DMS153 treated with DMSO at 0.1 percent for 48 hours (cell line): ENCODE measurements at regions not wholly inside any gene's neighbourhood (a gene's known extent, or its start where the extent isn't known, plus 50 kb on each side); places are given as distances from the start of the nearest gene placed in this dataset.
"Not testable (repeated sequence)": the region's sequence is repeated elsewhere in the genome, so short reads cannot be mapped to it uniquely, and the experiment has no call there.

Experiments used
- DNase-seq: peaks from one replicate; lab custom pipeline; 2025; ENCODE audit not compliant: unreplicated experiment; lab: John Stamatoyannopoulos, UW

DNA sequence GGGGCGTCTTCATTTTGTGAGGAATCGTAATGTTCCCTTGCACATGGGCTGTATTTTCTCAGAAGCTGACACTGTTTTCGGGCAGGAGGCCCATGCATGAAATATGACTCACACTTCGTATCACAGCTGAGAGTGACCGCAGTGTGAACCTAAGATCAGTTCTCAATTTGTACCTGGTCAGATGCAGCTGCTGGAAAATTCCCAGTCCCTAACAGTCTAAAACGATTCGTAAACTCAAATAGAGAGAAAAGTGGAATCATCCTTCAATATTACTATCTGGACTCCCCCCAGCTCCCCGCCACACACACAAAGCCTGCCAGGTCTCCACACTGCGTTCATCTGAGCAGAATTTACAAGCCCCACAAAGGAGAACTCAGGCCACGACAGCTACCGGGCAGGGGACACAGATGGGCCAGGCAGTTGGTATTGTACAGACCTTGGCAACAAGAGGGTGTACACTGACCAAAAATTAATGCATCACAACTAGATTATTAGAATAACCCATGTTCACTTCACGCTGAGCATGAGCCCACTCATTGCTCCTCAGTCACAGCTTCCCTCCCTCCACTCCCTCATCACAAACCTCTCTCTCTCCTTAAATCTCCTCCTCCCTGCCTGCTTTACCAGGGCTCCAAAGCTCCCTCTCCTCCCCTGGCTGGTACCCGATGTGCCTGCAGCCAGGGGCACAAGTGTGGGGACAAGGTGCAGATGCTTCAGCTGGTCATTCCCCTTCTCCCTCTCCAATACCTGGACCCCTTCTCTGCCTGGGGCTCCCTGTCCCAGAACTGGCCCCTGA is 488.4 kb downstream of the PREX1 start:
- DNase-seq = no peak

DNA sequence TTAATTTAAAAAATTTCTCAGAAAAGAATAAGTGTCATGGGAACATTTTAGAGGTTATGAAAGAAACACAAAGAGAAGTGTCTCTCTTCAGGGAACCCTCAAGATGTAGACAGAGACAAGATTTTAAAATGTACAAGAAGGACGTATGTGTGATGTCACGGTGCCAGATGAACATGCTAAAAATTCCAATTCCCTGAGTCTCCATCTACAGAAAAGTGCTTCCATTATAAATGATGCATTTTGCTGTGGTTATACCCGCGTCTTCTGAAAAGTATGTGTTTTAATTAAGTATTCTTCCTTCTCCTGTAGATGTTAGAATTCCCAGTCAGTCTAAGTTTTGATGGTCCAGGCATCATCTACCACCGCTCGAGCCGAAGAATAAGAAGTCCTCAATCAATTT is 489.1 kb downstream of the PREX1 start:
- no peak for DNase-seq

DNA sequence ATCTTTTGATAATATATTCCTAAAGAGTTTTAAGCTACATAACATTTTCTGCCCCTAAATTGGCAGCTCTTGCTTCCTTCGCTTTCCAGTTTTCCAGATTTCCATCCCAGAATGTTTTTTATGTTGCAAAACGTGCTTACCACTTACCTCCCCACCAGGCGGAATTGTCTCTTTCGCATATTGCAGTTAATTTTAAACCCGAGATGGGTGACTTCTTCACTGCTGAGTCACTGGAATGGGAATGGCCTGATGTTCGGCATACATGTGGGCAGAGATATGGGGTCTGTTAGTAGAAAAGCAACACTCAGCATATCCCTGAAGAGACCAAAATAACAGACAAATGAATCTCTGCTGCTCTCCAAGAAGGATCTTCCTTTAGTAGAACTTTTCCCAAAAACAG is 491.2 kb downstream of the PREX1 start:
- DNase-seq = no peak

DNA sequence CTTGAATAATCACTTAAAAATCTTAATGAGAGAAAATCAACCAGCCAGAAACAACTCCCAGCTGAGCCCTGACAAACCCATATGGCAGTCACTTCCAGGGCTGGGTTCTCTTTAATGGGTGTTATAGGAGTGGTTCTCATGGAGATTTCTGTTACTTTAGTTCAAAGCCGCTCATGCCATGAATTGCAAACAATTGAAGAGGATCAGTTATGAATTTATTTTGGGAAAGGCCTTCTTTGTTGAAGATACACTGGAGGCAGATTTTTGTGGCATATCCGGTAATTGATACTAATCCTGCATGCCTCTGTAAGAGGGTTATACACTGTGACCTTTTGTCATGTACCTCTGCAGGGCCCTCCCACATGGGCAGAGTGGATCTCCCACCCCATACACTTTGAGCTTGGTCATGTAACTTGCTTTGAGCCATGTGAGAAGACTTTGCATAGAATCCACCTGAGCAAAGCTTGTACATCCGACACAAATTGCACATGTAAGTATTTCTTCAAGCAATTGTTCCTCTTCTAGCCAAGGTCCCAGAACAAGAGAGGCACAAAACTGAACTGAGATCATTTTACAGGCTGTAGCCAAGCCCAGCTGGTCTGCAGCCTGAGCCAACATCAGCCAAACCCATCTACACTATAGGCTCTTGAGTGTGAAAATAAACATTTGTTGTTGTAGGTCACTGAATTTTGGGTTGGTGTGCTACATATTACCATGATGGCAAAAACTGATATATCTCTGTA is 492.3 kb downstream of the PREX1 start:
- DNase-seq = no peak

DNA sequence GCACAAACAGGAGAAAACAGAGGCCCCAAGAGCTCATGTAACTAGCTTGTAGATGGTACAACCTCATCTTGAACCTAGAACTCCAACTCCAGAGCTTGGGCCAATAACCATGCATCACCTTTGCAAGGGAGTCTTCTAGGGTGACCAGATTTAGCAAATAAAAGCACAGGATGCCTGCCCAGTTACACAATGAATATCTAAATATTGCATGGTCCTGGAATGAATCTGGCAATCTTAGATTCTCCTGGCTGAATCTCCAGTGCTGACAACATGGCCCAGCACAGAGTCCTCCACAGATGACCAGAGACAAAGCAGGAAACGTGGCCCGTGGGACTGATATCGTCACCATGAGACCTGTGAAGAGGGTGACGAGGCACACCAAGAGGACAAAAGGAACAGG is 494.1 kb downstream of the PREX1 start:
- DNase-seq = no peak

DNA sequence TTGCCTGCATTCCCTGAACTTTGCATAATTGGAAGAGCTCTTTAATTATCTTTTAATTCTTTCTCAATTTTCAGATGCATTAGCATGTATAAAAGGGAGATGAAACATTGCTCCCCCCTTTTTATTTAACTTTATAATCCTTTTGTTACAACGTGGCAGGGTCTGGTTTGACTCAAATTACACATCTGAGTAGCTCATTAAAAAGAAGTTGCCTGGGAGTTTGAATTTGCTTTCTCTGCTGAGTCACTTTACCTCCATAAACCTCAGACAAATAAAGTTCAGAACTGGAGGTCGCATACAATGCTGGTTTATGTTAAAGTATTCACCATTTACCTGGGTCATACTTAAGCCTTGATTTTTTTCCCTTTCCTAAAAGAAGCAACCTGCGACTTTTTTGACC is 495.2 kb downstream of the PREX1 start:
- DNase-seq = no peak

DNA sequence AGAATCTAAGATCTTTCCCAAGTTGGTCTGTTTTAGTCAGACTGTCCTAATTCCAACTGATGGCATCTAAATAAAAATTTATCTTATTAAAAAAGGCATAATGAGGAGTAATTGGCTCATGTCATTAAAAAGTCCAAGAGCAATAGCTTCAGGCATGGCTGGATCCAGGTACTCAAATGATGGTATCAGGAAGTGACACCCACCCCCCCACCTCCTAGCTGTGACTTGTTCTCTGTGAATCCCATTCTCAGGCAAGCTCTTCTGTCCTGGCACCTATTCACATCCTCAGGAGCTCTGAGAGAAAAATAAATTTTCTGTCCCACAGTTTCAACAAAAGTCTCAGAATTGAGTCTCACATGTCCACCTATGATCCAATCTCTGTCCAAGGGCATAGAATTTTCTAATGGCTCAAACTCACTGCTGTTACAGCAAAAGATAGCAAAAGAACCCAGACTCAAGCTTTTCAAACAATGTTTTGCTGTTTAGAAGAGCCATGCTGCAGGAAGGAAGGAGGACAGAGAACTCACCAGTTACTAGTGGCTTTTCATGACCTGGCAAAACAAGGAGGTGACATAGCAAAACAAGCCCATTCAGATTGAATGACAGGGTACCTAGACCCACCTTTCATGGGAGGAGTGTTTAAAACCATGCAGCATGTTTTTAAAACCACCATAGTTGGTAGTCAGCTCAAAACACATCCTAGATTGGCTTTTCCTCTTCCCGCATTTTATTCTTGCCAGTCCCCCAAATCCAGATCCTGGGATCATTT is 496.1 kb downstream of the PREX1 start:
- DNase-seq = no peak

DNA sequence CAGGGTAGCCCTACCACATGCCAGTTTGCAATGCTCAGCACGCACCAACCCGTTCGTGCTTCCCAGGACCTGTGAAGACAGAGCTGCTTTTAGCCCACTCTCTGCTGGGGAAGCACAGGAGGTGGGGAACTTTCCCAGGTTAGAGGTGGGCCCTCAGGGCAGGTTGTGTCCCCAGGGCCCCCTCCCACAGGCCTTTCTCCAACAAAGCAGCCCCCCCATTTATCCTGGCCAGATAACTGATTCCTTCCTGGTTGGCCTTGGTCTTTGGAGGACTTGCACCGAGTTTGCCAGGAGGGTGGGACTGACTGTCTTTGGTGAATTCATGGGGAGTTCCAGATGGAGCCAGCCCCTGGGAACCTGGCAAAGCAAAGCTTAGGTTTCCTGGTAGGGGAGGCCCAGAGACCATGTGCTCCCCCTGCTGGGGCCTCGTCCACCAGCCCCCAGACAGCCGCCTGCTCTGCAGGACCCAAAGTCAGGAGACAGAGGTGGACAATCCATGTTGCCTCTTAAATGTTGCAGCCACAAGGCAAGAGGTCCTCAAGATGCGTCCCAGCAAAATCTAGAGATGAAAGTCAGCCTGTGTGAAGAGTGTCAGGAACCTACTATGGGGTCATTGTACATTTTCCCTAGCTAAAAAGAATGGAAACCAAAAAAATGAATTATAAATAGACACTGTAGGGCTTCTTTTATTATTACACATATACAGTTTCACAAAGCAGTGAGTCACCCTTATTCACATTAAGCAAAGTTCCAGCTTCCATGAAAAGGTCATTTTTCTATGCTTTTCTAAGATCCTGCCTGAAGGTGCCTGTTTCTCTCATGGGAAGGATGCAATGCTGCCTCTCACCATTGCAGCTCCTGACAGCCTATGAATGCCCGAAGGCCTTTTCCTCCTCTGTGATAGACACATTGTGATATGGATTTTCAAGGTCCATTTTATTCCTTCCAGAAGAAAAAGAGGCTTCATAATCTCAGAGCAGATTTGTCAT is 497.8 kb downstream of the PREX1 start:
- no peak for DNase-seq

DNA sequence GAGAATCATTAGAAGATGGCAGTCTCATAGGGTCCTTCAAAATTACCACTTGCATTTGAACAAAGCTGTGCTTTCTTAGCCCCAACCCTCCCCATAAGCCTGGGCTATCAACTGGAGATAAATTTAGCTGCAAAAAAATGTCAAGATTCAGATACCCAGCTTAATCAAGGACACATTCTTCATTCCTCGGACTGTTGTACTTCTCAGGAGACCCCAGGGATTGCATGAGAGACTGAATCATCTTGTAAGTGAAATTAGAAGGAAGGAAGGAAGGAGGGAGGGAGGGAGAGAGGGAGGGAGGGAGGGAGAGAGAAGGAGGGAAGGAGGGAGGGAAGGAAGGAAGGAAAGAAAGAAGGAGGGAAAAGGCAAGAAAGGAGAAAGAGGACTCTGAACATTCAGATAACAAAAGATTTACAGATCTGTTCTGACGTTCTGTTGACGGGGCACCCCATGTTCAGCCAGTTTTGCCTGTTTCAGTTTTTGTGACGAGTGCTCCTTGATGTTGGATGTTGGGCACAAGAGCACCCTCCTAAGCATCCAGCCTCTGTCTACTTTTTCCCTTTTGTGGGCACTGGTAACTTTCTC is 498.7 kb downstream of the PREX1 start:
- no peak for DNase-seq

DNA sequence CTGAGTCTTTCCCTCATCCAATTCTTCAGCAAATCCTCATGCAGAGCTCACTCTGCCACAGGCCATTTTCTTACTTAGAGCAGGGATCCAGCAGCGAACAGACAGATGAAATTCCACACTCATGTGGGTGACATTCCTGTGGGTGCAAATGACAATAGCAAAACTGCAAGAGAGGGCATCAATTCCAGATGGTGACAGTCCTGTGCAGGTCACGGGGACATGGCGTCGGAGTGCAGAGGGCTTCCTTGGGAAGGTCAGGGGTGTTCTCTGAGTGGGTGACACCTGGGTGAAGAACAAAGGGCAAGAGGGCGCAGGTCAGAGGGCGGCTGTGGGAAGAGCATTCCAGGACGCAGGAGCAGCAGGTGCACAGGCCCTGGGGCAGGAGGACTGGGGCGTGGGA is 500.0 kb downstream of the PREX1 start:
- not testable (repeated sequence) for DNase-seq

DNA sequence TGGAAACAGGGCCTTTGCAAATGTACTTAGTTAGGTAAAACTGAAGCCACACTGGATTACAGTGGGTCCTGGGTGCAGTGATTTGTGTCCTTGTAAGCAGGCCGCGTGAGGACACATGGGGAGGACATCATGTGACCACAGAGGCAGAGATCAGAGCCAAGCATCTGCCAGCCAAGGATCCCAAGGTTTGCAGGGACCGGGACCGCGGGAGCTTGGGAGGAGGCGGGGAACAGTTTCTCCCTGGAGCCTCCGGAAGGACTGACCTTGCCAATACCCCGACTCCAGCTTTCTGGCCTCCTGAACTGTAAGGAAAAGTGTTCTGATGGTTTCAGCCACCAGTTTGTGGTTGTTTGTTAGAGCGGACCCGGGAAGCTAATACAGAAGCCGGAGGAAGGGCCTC is 500.9 kb downstream of the PREX1 start:
- no peak for DNase-seq

DNA sequence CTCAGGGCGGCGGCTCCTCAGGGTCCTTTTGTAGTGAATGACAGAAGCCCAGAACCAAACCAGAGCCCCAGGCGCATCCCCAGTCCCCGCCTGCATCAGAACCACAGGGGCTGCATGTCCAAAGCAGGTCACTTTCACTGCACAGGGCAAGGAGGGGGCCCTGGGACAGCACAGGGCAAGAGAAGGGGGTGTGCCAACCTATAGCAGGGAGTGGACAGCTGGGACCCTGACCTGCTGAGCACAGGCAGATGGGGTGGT is 501.4 kb downstream of the PREX1 start:
- DNase-seq = no peak

DNA sequence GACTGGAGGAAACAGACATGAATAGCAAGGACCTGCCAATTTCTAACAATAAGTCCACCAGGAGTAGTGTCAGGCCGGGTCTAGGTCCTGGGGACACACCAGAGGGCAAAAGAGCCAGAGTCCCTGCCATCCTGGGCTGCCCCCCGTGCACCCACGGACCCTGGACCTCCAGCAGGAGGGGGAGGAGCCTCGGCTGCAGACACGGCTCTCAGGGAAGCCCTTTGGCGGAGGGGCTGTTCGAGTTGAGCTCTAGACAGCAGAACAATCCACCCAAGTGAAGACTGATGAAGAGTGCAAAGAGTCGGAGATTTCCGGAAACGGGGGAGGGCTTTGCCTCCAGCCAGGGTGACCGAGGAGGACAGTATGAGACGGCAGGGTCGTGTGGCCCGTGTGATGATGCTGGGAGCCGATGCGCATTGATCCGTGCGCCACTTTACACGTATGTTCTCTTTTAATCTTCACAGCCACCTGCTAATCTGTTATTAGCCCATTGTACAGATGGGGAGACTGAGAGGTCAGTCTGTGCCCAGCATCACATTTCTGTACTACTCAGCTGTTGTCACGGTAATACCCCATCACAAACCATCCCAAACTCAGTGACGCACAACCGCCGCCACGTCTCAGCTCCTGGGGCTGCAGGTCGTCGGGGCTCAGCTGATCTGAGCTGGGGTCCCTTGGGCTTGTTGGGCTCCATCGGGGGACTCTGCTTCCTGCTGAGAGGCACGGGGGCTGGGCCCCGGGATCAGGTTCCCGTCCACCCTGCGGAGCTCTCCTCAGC is 502.0 kb downstream of the PREX1 start:
- DNase-seq = no peak

DNA sequence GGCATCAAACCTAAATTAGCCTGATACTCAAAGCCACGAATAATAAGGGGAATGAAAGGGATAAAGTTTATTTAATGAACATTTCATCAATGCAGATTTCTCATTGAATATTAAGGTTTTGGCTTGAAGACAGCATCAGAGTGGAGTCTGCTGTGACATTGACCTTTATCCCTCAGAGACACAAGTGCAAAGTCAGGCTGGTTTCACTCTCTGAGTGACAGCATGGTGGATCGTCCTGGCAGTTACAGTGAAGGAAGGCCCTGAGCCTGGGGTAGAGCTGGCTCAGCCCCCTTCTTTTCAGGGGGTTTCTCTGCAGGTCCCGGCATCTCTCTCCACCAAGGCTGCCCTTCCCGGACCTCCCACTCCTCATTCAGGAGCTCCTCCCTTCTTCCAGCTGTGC is 503.1 kb downstream of the PREX1 start:
- DNase-seq = no peak

DNA sequence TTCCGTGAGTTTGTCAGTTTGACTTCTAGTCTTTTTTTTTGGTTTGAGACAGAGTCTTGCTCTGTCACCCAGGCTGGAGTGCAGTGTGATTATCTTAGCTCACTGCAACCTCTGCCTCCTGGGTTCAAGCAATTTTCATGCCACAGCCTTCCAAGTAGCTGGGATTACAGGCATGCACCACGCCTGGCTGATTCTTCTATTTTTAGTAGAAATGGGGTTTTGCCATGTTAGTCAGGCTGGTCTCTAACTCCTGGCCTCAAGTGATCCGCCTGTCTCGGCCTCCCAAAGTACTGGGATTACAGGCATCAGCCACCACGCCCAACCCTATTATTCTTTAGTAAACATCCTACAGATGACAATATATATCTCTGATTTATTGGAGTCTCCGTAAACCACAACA is 506.5 kb downstream of the PREX1 start:
- no peak for DNase-seq

DNA sequence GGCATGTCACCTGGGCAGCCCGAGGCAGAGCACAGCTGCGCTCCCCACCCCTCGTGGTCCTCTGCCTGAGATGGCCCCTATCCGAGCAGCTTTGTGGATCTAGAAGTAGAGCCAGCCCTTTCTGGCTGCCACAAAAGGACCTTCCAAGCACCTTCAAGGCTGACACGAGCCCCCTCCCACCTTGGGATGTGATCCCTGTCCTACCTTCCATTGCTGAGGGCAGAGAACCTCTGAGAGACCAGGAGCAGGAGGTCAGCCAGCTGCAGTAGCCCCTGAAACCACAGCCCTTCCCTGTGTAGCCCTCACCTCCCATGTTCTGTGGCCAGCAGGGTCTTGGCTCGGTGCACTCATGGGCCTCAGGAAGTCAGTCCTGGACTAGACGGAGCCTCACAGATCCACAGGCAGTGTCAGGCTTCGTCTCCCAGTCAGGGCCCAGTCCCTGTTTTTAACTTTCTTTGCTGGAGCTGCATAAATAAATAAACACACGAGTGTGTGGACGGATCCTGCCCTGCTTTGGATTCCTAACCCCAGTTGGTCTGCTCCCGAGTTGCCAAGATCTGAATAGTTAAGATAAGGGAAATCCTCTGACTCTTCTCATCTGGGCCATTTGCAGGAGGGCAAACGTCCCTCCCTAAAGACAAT is 507.7 kb downstream of the PREX1 start:
- no peak for DNase-seq

DNA sequence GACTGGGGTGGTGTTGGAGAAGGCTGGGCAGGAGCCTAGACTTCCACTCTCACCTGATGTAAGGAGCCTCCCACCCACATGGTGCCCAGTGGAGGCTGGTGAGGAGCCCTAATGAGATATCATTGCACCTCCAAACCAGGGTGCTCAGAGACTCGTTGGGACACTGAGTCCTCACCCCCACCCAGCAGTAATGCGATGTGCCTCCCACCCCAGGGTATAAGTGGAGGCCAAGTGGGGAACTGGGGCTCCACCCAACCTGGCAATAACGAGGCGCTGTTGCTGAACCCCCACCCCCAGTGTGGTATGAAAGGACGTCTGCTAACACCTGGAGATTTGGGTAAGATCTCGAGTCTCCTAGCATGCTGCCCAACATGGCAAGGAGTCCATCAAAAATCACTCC is 510.2 kb downstream of the PREX1 start:
- no peak for DNase-seq

DNA sequence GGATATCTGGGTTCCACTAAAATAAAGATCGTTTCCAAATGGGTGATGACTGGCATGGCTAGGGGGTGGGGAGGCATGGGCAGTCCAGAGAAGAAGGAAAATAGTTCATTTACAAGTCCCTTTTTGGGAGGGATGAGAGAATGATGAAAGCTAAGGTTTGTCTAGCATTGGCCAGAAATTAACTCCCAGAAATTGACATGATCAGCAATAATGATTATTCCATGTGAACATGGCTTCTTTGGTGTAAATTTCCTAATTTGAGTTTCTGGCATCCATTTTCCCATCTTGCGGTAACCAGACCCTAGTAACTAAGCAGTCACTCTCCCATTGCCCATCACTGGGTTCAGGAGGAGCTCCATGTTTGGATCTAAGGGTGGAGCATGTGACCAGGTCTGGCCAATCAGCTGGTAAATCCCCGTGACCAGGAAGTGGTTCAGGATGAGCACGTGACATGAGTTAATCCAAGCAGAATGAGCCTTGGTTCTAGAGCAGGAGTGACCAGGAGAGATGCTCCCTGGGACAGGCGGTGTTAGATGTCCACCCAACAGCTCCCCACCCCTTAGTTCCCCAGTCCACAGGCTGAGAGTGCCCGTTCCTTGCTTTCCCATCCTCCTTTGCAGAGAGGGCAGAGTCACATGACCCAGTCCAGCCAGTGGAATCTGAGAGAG is 512.7 kb downstream of the PREX1 start:
- no peak for DNase-seq

DNA sequence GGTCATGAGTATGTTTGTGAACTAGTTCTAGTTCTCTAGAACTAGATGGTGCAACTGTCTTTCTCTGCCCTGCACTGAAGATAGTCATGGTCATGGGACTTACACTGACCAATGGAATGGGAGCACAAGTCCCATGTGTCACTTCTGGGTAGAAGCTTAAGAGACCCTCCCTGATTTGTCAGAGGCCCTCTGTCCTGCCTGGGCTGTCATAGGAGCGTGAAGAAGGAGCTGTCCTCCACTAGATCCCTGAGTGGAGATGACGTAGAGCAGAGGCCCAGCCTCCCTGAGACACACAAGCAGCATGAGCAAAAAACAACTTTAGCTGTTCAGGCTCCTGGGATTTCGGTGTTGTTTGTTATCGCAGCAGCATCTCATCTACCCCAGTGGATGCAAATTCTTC is 514.5 kb downstream of the PREX1 start:
- DNase-seq = no peak
